ENCODE measurements at regions not wholly inside any gene's neighbourhood (a gene's known extent, or its start where the extent isn't known, plus 50 kb on each side); places are given as distances from the start of the nearest gene placed in this dataset.

- Histone ChIP-seq H3K4me2 (no peak overlapping the region), H3K9me2 (ENCODE audit: insufficient read depth) (no peaks in the 10 kb centered on the region), H3K4me3 (no peak overlapping the region), H3K27ac (no peak overlapping the region), H3K4me1 (replicated peaks; ENCODE audit: insufficient read depth) (peaks cover 34% of the 10 kb centered on the region), H2AFZ (no peak overlapping the region), H3K79me2 (ENCODE audit: low read depth) (no peaks in the 10 kb centered on the region), H3K9me3 (ENCODE audit: insufficient read depth, low read depth) (no peaks in the 10 kb centered on the region), H4K20me1 (ENCODE audit: insufficient read depth) (no peaks in the 10 kb centered on the region), H3F3A (ENCODE audit: insufficient read depth, low read depth) (no peaks in the 10 kb centered on the region; the same call in 1 of the 2 replicates), H3K27me3 (ENCODE audit: insufficient read depth, low read depth) (no peaks in the 10 kb centered on the region), H3K36me3 (ENCODE audit: low read depth) (no peaks in the 10 kb centered on the region)
- TF ChIP-seq CTCF (conservative IDR thresholded peaks at IDR 0.05) (no peak), EZH2 (IDR thresholded peaks at IDR 0.05; ENCODE audit: low read depth) (no peak)
- intact Hi-C loops (cut with micrococcal nuclease; ENCODE audit: unreplicated experiment), result no loop called here
- CTCF ChIA-PET, result no interaction called here
- DNase-seq, result no peak
- POLR2A ChIA-PET (ENCODE audit: unreplicated experiment), result no interaction called here
- BruUV-seq (replicated peaks), result no TSS peak
These were observed 250.8 kb upstream of the HABP2 start for GRCh38 chr10:113302062-113302461.

GRCh38 chr10:113303544-113304146 is 249.2 kb upstream of the HABP2 start:
- Histone ChIP-seq H3K36me3 (ENCODE audit: low read depth) (no peaks in the 10 kb centered on the region), H3K9me2 (ENCODE audit: insufficient read depth) (no peaks in the 10 kb centered on the region), H3K27me3 (ENCODE audit: insufficient read depth, low read depth) (no peaks in the 10 kb centered on the region), H3K27ac (no peak overlapping the region), H3K4me3 (no peak overlapping the region), H4K20me1 (ENCODE audit: insufficient read depth) (no peaks in the 10 kb centered on the region), H3K4me2 (no peak overlapping the region), H3F3A (ENCODE audit: insufficient read depth, low read depth) (no peaks in the 10 kb centered on the region), H3K79me2 (ENCODE audit: low read depth) (no peaks in the 10 kb centered on the region), H3K4me1 (replicated peaks; ENCODE audit: insufficient read depth) (peaks cover 18% of the 10 kb centered on the region), H2AFZ (no peak overlapping the region), H3K9me3 (ENCODE audit: insufficient read depth, low read depth) (no peaks in the 10 kb centered on the region)
- intact Hi-C loops (cut with micrococcal nuclease; ENCODE audit: unreplicated experiment), result no loop called here
- POLR2A ChIA-PET (ENCODE audit: unreplicated experiment), result no interaction called here
- CTCF ChIA-PET, result no interaction called here
- BruUV-seq (replicated peaks), result no TSS peak
- no peak for TF ChIP-seq EZH2 (IDR thresholded peaks at IDR 0.05; ENCODE audit: low read depth)
- no peak for TF ChIP-seq CTCF (conservative IDR thresholded peaks at IDR 0.05)
- peak in 1 of 2 experiments; percentile 53 for DNase-seq

GRCh38 chr10:113304726-113305125 is 248.1 kb upstream of the HABP2 start:
- Histone ChIP-seq H3K79me2 (ENCODE audit: low read depth) (no peaks in the 10 kb centered on the region), H3K27me3 (ENCODE audit: insufficient read depth, low read depth) (no peaks in the 10 kb centered on the region), H3K27ac (no peak overlapping the region), H3K4me1 (replicated peaks; ENCODE audit: insufficient read depth) (peaks cover 10% of the 10 kb centered on the region), H3F3A (ENCODE audit: insufficient read depth, low read depth) (no peaks in the 10 kb centered on the region), H3K9me2 (ENCODE audit: insufficient read depth) (no peaks in the 10 kb centered on the region), H3K4me2 (no peak overlapping the region), H3K36me3 (ENCODE audit: low read depth) (no peaks in the 10 kb centered on the region), H3K4me3 (no peak overlapping the region), H3K9me3 (ENCODE audit: insufficient read depth, low read depth) (no peaks in the 10 kb centered on the region), H4K20me1 (ENCODE audit: insufficient read depth) (no peaks in the 10 kb centered on the region), H2AFZ (no peak overlapping the region)
- intact Hi-C loops (cut with micrococcal nuclease; ENCODE audit: unreplicated experiment), result no loop called here
- CTCF ChIA-PET, result no interaction called here
- no TSS peak for BruUV-seq (replicated peaks)
- POLR2A ChIA-PET (ENCODE audit: unreplicated experiment), result no interaction called here
- no peak for DNase-seq
- no peak for TF ChIP-seq EZH2 (IDR thresholded peaks at IDR 0.05; ENCODE audit: low read depth)
- no peak for TF ChIP-seq CTCF (conservative IDR thresholded peaks at IDR 0.05)

All from PC-9 (cell line).